Endothelial cell of umbilical vein (primary cell): ENCODE measurements at regions not wholly inside any gene's neighbourhood (a gene's known extent, or its start where the extent isn't known, plus 50 kb on each side); places are given as distances from the start of the nearest gene placed in this dataset.

Experiments
- BruUV-seq: library from RNA; stranded (reverse); fragments of 400-500 nt; replicated peaks from 2 replicates; lab custom pipeline; 2021; lab: Mats Ljungman, UMichigan
- CTCF ChIA-PET: fragments of 300-600, 350-600 bp; sonication (Branson Sonifier 250); formaldehyde crosslinking; loops from one replicate; lab custom pipeline; 2021; ENCODE audit warnings: antibody characterized with exemption, inconsistent platforms; lab: Charles Lee
- POLR2A ChIA-PET: fragments of 300-600, 350-600 bp; sonication (Branson Sonifier 250); formaldehyde crosslinking; loops from one replicate; lab custom pipeline; 2021; ENCODE audit warnings: antibody characterized with exemption, inconsistent platforms; lab: Charles Lee
- DNase-seq: peaks from one replicate; pipeline ENCODE4 v3.0.0-alpha.2; 2011; ENCODE audit warnings: low read depth, low spot score
- FAIRE-seq: peaks from 2 replicates; lab custom pipeline; 2011; peaks lifted over from hg19 to GRCh38; lab: Jason Lieb, UNC
- H2AFZ ChIP-seq: 2 replicates; pipeline ENCODE4 v1.6.0; 2012; ENCODE audit warnings: low read depth, low read length, control low read depth, inconsistent platforms
- H3K27ac ChIP-seq: 2 replicates; pipeline ENCODE4 v1.5.1; 2011; ENCODE audit warnings: low read depth, mild to moderate bottlenecking, control low read depth, low read length, moderate library complexity; ENCODE audit not compliant: insufficient read depth
- H3K27me3 ChIP-seq, 2 experiments: 2 replicates each; pipeline versions ENCODE4 v1.6.0 to v1.6.1; 2011; ENCODE audit warnings: low read length in 2 of 2, mixed read lengths in 1 of 2; ENCODE audit not compliant: control insufficient read depth in 2 of 2, insufficient read depth in 2 of 2
- H3K36me3 ChIP-seq, 2 experiments: 2 replicates in 1 of 2; 3 replicates in 1 of 2; pipeline ENCODE4 v1.5.1; 2011; ENCODE audit warnings: low read length in 2 of 2, mild to moderate bottlenecking in 1 of 2, moderate library complexity in 1 of 2; ENCODE audit not compliant: control insufficient read depth in 2 of 2, insufficient read depth in 2 of 2; ENCODE audit errors: extremely low read depth in 1 of 2
- H3K4me1 ChIP-seq: 3 replicates; pipeline ENCODE4 v1.5.1; 2011; ENCODE audit warnings: mild to moderate bottlenecking, low read length; ENCODE audit not compliant: control insufficient read depth, insufficient read depth; ENCODE audit errors: extremely low read depth
- H3K4me2 ChIP-seq: 2 replicates; pipeline ENCODE4 v1.6.1; 2011; ENCODE audit warnings: low read length, control low read depth, mixed read lengths; ENCODE audit not compliant: insufficient read depth
- H3K4me3 ChIP-seq, 3 experiments: fragments of 200-600 bp in 1 of 3; sonication (generic), shearing (Covaris generic) in 1 of 3; replicated peaks in 1 of 3; 2 replicates each; pipeline ENCODE4 v1.5.1; 2011 to 2016; ENCODE audit warnings: control low read depth in 3 of 3, low read length in 3 of 3, mild to moderate bottlenecking in 2 of 3, inconsistent platforms in 1 of 3, low read depth in 1 of 3, moderate library complexity in 1 of 3; ENCODE audit not compliant: insufficient read depth in 1 of 3
- H3K79me2 ChIP-seq: 2 replicates; pipeline ENCODE4 v1.6.0; 2012; ENCODE audit warnings: low read length, inconsistent platforms; ENCODE audit not compliant: control insufficient read depth, insufficient read depth
- H3K9ac ChIP-seq: replicated peaks from 2 replicates; pipeline ENCODE3; 2011; ENCODE audit warnings: low read length, control low read depth; ENCODE audit not compliant: insufficient read depth; ENCODE audit errors: extremely low read depth
- H3K9me1 ChIP-seq: replicated peaks from 3 replicates; pipeline ENCODE4 v1.6.0; 2011; ENCODE audit warnings: mild to moderate bottlenecking, low read length; ENCODE audit not compliant: control insufficient read depth, insufficient read depth; ENCODE audit errors: extremely low read depth
- H3K9me3 ChIP-seq: replicated peaks from 2 replicates; pipeline ENCODE4 v1.5.1; 2012; ENCODE audit warnings: low read length, inconsistent platforms; ENCODE audit not compliant: control insufficient read depth, insufficient read depth
- H4K20me1 ChIP-seq: replicated peaks from 2 replicates; pipeline ENCODE3; 2011; ENCODE audit warnings: mild to moderate bottlenecking, low read length; ENCODE audit not compliant: control insufficient read depth, insufficient read depth; ENCODE audit errors: extremely low read depth
- EZH2 ChIP-seq: IDR thresholded peaks from 2 replicates; pipeline ENCODE4 v1.6.1; 2012; ENCODE audit warnings: borderline replicate concordance, low read depth, mild to moderate bottlenecking, moderate library complexity, low read length, inconsistent platforms; ENCODE audit not compliant: severe bottlenecking
- FOS ChIP-seq: IDR thresholded peaks from 2 replicates; pipeline ENCODE4 v1.6.1; 2011; ENCODE audit warnings: mild to moderate bottlenecking, low read length, moderate library complexity, borderline replicate concordance; ENCODE audit not compliant: insufficient read depth
- GATA2 ChIP-seq: IDR thresholded peaks from 2 replicates; pipeline ENCODE4 v1.7.0; 2011; ENCODE audit warnings: low read depth, mild to moderate bottlenecking, moderate library complexity, mixed read lengths, low read length; ENCODE audit not compliant: insufficient read length, insufficient read depth
- JUN ChIP-seq: IDR thresholded peaks from 2 replicates; pipeline ENCODE4 v1.6.1; 2011; ENCODE audit warnings: borderline replicate concordance, low read depth; ENCODE audit not compliant: insufficient read length, insufficient read depth
- MYC ChIP-seq: IDR thresholded peaks from one replicate; pipeline ENCODE4 v1.6.1; 2011; ENCODE audit warnings: mild to moderate bottlenecking, low read depth, low read length
- POLR2A ChIP-seq: IDR thresholded peaks from 2 replicates; pipeline ENCODE4 v1.6.1; 2012; ENCODE audit warnings: low read depth, mild to moderate bottlenecking, control low read depth, low read length
- POLR2AphosphoS5 ChIP-seq: IDR thresholded peaks from 2 replicates; pipeline ENCODE4 v1.6.1; 2012; ENCODE audit warnings: low read depth, mild to moderate bottlenecking, control low read depth, low read length, moderate library complexity; ENCODE audit not compliant: insufficient read depth
- dilution Hi-C: fragments of 300-500 bp; cut with MboI; formaldehyde crosslinking; loops from one replicate; pipeline ENCODE4 v1.15.0; 2019; ENCODE audit warnings: low sequenced_read_pairs; ENCODE audit not compliant: extremely low pct_ligation_motif_present
- intact Hi-C: fragments of 100-400 bp; cut with micrococcal nuclease; formaldehyde crosslinking; loops from one replicate; pipeline ENCODE4 v1.10.0; 2022
- TF ChIP-seq, protein P1 (sequence below): IDR thresholded peaks from 2 replicates; pipeline ENCODE4 v1.6.1; 2011; ENCODE audit not compliant: insufficient read depth, insufficient read length
- TF ChIP-seq, protein P2 (sequence below), 2 donors: IDR thresholded peaks; 1 replicate in 1 of 2; 2 replicates in 1 of 2; pipeline ENCODE4 v1.5.1; 2011; ENCODE audit warnings: low read length in 2 of 2, mild to moderate bottlenecking in 2 of 2, moderate library complexity in 2 of 2, control low read depth in 1 of 2, inconsistent platforms in 1 of 2, low read depth in 1 of 2; ENCODE audit not compliant: insufficient read depth in 1 of 2; ENCODE audit errors: extremely low read depth in 1 of 2

DNA sequence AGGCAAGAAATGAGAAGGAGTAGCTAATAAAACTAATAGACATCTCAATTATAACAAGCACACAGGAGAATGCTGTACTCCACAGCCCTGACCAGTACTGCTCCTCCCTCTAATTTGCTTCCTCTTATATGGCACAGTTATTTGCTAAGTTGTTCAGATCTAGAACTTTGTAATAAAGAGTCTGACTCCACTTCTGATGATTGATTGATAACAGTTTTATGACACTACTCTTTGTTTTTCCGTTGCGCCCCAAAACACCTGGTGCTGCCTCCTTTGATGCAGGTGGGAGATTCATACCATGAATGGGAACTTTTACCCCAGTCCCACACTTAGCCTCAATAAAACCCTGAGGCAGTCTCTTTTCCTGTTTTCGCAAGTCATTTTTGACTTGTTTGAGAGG lies 777.7 kb downstream of the GBE1 start:
- DNase-seq (no peak), FAIRE-seq (no peak)
- intact Hi-C loops = no loop called here
- no peaks in the 10 kb centered on the region for H3K79me2 ChIP-seq
- no TSS peak for BruUV-seq
- dilution Hi-C loops = no loop called here
- H3K4me3 ChIP-seq = no peak overlapping the region
- POLR2A ChIA-PET = no interaction called here
- no peak overlapping the region for H3K4me2 ChIP-seq
- H3K9me3 ChIP-seq = no peaks in the 10 kb centered on the region
- no peaks in the 10 kb centered on the region for H4K20me1 ChIP-seq
- H3K4me1 ChIP-seq = no peaks in the 10 kb centered on the region
- H3K36me3 ChIP-seq = no peaks in the 10 kb centered on the region
- no peak overlapping the region for H3K27ac ChIP-seq
- no peaks in the 10 kb centered on the region for H3K27me3 ChIP-seq
- no peak for TF ChIP-seq POLR2AphosphoS5
- no peak for TF ChIP-seq POLR2A
- no peak for TF ChIP-seq MYC
- TF ChIP-seq GATA2 = no peak
- TF ChIP-seq JUN = no peak
- CTCF ChIA-PET = no interaction called here
- H3K9ac ChIP-seq = no peak overlapping the region
- H2AFZ ChIP-seq = no peak overlapping the region
- no peaks in the 10 kb centered on the region for H3K9me1 ChIP-seq

DNA sequence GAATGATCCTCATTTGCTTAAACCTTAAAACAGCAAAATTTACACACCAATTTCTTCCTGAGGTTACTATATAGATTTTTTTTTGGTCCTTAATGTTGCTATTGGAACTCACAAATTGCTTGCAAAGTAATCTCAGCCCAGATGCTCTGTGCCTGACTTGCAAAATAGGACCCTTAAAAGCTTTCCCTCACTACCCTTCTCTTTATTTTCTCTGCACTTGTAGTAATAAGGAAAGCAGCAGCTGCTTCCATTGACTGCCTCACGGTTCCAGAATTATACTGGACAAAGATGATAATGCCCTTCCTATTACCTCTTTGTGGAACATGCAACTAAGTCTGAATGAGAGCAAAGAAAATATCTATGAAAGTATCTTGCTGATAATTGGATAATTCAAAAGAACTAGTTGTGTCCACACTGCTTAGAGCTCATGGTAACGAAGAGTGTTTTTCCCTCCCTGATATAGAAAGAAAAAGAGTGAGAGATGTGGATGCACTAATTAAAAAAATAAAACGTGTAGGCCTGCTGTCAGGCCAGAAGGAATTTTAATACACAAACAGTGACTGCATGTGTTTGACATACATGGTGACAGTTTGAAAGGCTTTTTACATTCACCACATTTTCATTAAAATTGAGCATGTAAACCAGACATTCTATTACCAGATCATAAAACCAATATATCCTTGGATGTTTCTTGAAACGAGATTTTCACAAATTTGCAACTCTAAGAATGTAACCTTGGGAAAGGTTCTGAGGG lies 783.1 kb downstream of the GBE1 start:
- CTCF ChIA-PET = interaction anchor here (0.9 kb wide), 1 partner anchor 19 kb away, joined by 3 read pairs; no protein-coding TSS in a partner anchor
- BruUV-seq = no TSS peak
- dilution Hi-C loops = no loop called here

More for the DNA sequence above, 783.1 kb downstream of the GBE1 start:
- H3K4me2 ChIP-seq = no peak overlapping the region
- H3K4me1 ChIP-seq = no peaks in the 10 kb centered on the region
- no peaks in the 10 kb centered on the region for H3K79me2 ChIP-seq
- intact Hi-C loops = no loop called here
- H3K9me1 ChIP-seq = no peaks in the 10 kb centered on the region
- H2AFZ ChIP-seq = no peak overlapping the region
- H3K9me3 ChIP-seq = no peaks in the 10 kb centered on the region
- no peak overlapping the region for H3K27ac ChIP-seq
- TF ChIP-seq GATA2 (no peak), POLR2AphosphoS5 (no peak), MYC (no peak), JUN (no peak), FOS (no peak), EZH2 (no peak), POLR2A (no peak)
- TF ChIP-seq, protein P1, sequence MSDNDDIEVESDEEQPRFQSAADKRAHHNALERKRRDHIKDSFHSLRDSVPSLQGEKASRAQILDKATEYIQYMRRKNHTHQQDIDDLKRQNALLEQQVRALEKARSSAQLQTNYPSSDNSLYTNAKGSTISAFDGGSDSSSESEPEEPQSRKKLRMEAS = no peak
- TF ChIP-seq, protein P2, sequence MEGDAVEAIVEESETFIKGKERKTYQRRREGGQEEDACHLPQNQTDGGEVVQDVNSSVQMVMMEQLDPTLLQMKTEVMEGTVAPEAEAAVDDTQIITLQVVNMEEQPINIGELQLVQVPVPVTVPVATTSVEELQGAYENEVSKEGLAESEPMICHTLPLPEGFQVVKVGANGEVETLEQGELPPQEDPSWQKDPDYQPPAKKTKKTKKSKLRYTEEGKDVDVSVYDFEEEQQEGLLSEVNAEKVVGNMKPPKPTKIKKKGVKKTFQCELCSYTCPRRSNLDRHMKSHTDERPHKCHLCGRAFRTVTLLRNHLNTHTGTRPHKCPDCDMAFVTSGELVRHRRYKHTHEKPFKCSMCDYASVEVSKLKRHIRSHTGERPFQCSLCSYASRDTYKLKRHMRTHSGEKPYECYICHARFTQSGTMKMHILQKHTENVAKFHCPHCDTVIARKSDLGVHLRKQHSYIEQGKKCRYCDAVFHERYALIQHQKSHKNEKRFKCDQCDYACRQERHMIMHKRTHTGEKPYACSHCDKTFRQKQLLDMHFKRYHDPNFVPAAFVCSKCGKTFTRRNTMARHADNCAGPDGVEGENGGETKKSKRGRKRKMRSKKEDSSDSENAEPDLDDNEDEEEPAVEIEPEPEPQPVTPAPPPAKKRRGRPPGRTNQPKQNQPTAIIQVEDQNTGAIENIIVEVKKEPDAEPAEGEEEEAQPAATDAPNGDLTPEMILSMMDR (IDR thresholded peaks at IDR 0.05; ENCODE audit: extremely low read depth in 1 of 2, insufficient read depth in 1 of 2, low read depth in 1 of 2, low read length in 2 of 2) = no peak
- no peak overlapping the region for H3K4me3 ChIP-seq
- H3K36me3 ChIP-seq = no peaks in the 10 kb centered on the region
- FAIRE-seq (no peak), DNase-seq (no peak)
- H3K9ac ChIP-seq = no peak overlapping the region
- POLR2A ChIA-PET = no interaction called here
- no peaks in the 10 kb centered on the region for H4K20me1 ChIP-seq
- H3K27me3 ChIP-seq = no peaks in the 10 kb centered on the region
